ENCODE measurements at regions not wholly inside any gene's neighbourhood (a gene's known extent, or its start where the extent isn't known, plus 50 kb on each side); places are given as distances from the start of the nearest gene placed in this dataset.

GRCh38 chr5:82603033-82603987 lies 325.2 kb upstream of the RPS23 start:
- no peaks in the 10 kb centered on the region for H3K4me1 ChIP-seq (ENCODE audit: control insufficient read depth, insufficient read depth, low read length)
- no peaks in the 10 kb centered on the region for H3K9me3 ChIP-seq (ENCODE audit: control insufficient read depth, insufficient read depth, low read length)
- H3K27ac ChIP-seq (ENCODE audit: low read depth, low read length) = no peak overlapping the region
- DNase-seq (ENCODE audit: low read depth in 4 of 6, low spot score in 6 of 6) = no peak
- H3K4me3 ChIP-seq (ENCODE audit: low read depth, low read length) = no peak overlapping the region
- H3K27me3 ChIP-seq (ENCODE audit: control insufficient read depth, insufficient read depth, low read length) = no peaks in the 10 kb centered on the region
- WGBS (ENCODE audit: insufficient coverage) = 100% methylated on average over 1 of the region's 8 CpGs
- H3K36me3 ChIP-seq (ENCODE audit: control insufficient read depth, insufficient read depth, low read length) = no peaks in the 10 kb centered on the region

- Histone ChIP-seq H3K27me3 (ENCODE audit: control insufficient read depth, insufficient read depth, low read length) (no peaks in the 10 kb centered on the region), H3K4me3 (ENCODE audit: low read depth, low read length) (no peak overlapping the region), H3K9me3 (ENCODE audit: control insufficient read depth, insufficient read depth, low read length) (no peaks in the 10 kb centered on the region), H3K27ac (ENCODE audit: low read depth, low read length) (no peak overlapping the region), H3K4me1 (ENCODE audit: control insufficient read depth, insufficient read depth, low read length) (no peaks in the 10 kb centered on the region), H3K36me3 (ENCODE audit: control insufficient read depth, insufficient read depth, low read length) (no peaks in the 10 kb centered on the region)
- DNase-seq (ENCODE audit: low read depth in 4 of 6, low spot score in 6 of 6) = no peak
- no CpG with 5 or more reads among the region's 1 CpG for WGBS (ENCODE audit: insufficient coverage)
Observed at GRCh38 chr5:82601861-82602260, 323.7 kb upstream of the RPS23 start.

- H3K36me3 ChIP-seq (ENCODE audit: control insufficient read depth, insufficient read depth, low read length) = no peaks in the 10 kb centered on the region
- H3K27ac ChIP-seq (ENCODE audit: low read depth, low read length) = no peak overlapping the region
- H3K4me1 ChIP-seq (ENCODE audit: control insufficient read depth, insufficient read depth, low read length) = no peaks in the 10 kb centered on the region
- WGBS (ENCODE audit: insufficient coverage) = 85% methylated on average over 3 of the region's 3 CpGs
- no peaks in the 10 kb centered on the region for H3K27me3 ChIP-seq (ENCODE audit: control insufficient read depth, insufficient read depth, low read length)
- DNase-seq (ENCODE audit: low read depth in 4 of 6, low spot score in 6 of 6) = no peak
- no peak overlapping the region for H3K4me3 ChIP-seq (ENCODE audit: low read depth, low read length)
- H3K9me3 ChIP-seq (ENCODE audit: control insufficient read depth, insufficient read depth, low read length) = no peaks in the 10 kb centered on the region
Observed at GRCh38 chr5:82601077-82601476, 322.9 kb upstream of the RPS23 start.

- no peak for DNase-seq (ENCODE audit: low read depth in 4 of 6, low spot score in 6 of 6)
- Histone ChIP-seq H3K4me1 (ENCODE audit: control insufficient read depth, insufficient read depth, low read length) (no peaks in the 10 kb centered on the region), H3K9me3 (ENCODE audit: control insufficient read depth, insufficient read depth, low read length) (no peaks in the 10 kb centered on the region), H3K36me3 (ENCODE audit: control insufficient read depth, insufficient read depth, low read length) (no peaks in the 10 kb centered on the region), H3K4me3 (ENCODE audit: low read depth, low read length) (no peak overlapping the region), H3K27me3 (ENCODE audit: control insufficient read depth, insufficient read depth, low read length) (no peaks in the 10 kb centered on the region), H3K27ac (ENCODE audit: low read depth, low read length) (no peak overlapping the region)
- WGBS (ENCODE audit: insufficient coverage) = no CpG with 5 or more reads among the region's 1 CpG
Observed at GRCh38 chr5:82599692-82600091, 321.5 kb upstream of the RPS23 start.

- no peak for DNase-seq (ENCODE audit: low read depth in 4 of 6, low spot score in 6 of 6)
- Histone ChIP-seq H3K27ac (ENCODE audit: low read depth, low read length) (no peak overlapping the region), H3K27me3 (ENCODE audit: control insufficient read depth, insufficient read depth, low read length) (no peaks in the 10 kb centered on the region), H3K4me1 (ENCODE audit: control insufficient read depth, insufficient read depth, low read length) (no peaks in the 10 kb centered on the region), H3K36me3 (ENCODE audit: control insufficient read depth, insufficient read depth, low read length) (no peaks in the 10 kb centered on the region), H3K9me3 (ENCODE audit: control insufficient read depth, insufficient read depth, low read length) (no peaks in the 10 kb centered on the region), H3K4me3 (ENCODE audit: low read depth, low read length) (no peak overlapping the region)
- WGBS (ENCODE audit: insufficient coverage) = no CpG with 5 or more reads among the region's 1 CpG
Observed at GRCh38 chr5:82599030-82599429, 320.9 kb upstream of the RPS23 start.

GRCh38 chr5:82597437-82597836 lies 319.3 kb upstream of the RPS23 start:
- no peak for DNase-seq (ENCODE audit: low read depth in 4 of 6, low spot score in 6 of 6)
- Histone ChIP-seq H3K4me1 (ENCODE audit: control insufficient read depth, insufficient read depth, low read length) (no peaks in the 10 kb centered on the region), H3K36me3 (ENCODE audit: control insufficient read depth, insufficient read depth, low read length) (no peaks in the 10 kb centered on the region), H3K9me3 (ENCODE audit: control insufficient read depth, insufficient read depth, low read length) (no peaks in the 10 kb centered on the region), H3K27me3 (ENCODE audit: control insufficient read depth, insufficient read depth, low read length) (no peaks in the 10 kb centered on the region), H3K4me3 (ENCODE audit: low read depth, low read length) (no peak overlapping the region), H3K27ac (ENCODE audit: low read depth, low read length) (no peak overlapping the region)

- no CpG with 5 or more reads among the region's 5 CpGs for WGBS (ENCODE audit: insufficient coverage)
- no peak overlapping the region for H3K27ac ChIP-seq (ENCODE audit: low read depth, low read length)
- no peaks in the 10 kb centered on the region for H3K4me1 ChIP-seq (ENCODE audit: control insufficient read depth, insufficient read depth, low read length)
- H3K9me3 ChIP-seq (ENCODE audit: control insufficient read depth, insufficient read depth, low read length) = no peaks in the 10 kb centered on the region
- no peaks in the 10 kb centered on the region for H3K27me3 ChIP-seq (ENCODE audit: control insufficient read depth, insufficient read depth, low read length)
- peak in 1 of 6 donors; percentile 81 for DNase-seq (ENCODE audit: low read depth in 4 of 6, low spot score in 6 of 6)
- H3K4me3 ChIP-seq (ENCODE audit: low read depth, low read length) = no peak overlapping the region
- no peaks in the 10 kb centered on the region for H3K36me3 ChIP-seq (ENCODE audit: control insufficient read depth, insufficient read depth, low read length)
Observed at GRCh38 chr5:82596451-82596850, 318.3 kb upstream of the RPS23 start.

- Histone ChIP-seq H3K36me3 (ENCODE audit: control insufficient read depth, insufficient read depth, low read length) (no peaks in the 10 kb centered on the region), H3K9me3 (ENCODE audit: control insufficient read depth, insufficient read depth, low read length) (peaks cover 1% of the 10 kb centered on the region), H3K27ac (ENCODE audit: low read depth, low read length) (no peak overlapping the region), H3K4me3 (ENCODE audit: low read depth, low read length) (no peak overlapping the region), H3K27me3 (ENCODE audit: control insufficient read depth, insufficient read depth, low read length) (no peaks in the 10 kb centered on the region), H3K4me1 (ENCODE audit: control insufficient read depth, insufficient read depth, low read length) (no peaks in the 10 kb centered on the region)
- DNase-seq (ENCODE audit: low read depth in 4 of 6, low spot score in 6 of 6) = peak in 2 of 6 donors; percentile 10 to 83
- WGBS (ENCODE audit: insufficient coverage) = 60% methylated on average over 1 of the region's 4 CpGs
Observed at GRCh38 chr5:82595113-82595512, 317.0 kb upstream of the RPS23 start.

GRCh38 chr5:82594097-82594496 lies 315.9 kb upstream of the RPS23 start:
- DNase-seq (ENCODE audit: low read depth in 4 of 6, low spot score in 6 of 6) = peak in 1 of 6 donors; percentile 9
- WGBS (ENCODE audit: insufficient coverage) = 80% methylated on average over 1 of the region's 1 CpG
- no peaks in the 10 kb centered on the region for H3K27me3 ChIP-seq (ENCODE audit: control insufficient read depth, insufficient read depth, low read length)
- H3K4me1 ChIP-seq (ENCODE audit: control insufficient read depth, insufficient read depth, low read length) = no peaks in the 10 kb centered on the region
- H3K27ac ChIP-seq (ENCODE audit: low read depth, low read length) = no peak overlapping the region
- no peak overlapping the region for H3K4me3 ChIP-seq (ENCODE audit: low read depth, low read length)
- peaks cover 1% of the 10 kb centered on the region for H3K9me3 ChIP-seq (ENCODE audit: control insufficient read depth, insufficient read depth, low read length)
- H3K36me3 ChIP-seq (ENCODE audit: control insufficient read depth, insufficient read depth, low read length) = no peaks in the 10 kb centered on the region

- H3K4me1 ChIP-seq (ENCODE audit: control insufficient read depth, insufficient read depth, low read length) = no peaks in the 10 kb centered on the region
- H3K9me3 ChIP-seq (ENCODE audit: control insufficient read depth, insufficient read depth, low read length) = peaks cover 1% of the 10 kb centered on the region
- no CpG with 5 or more reads among the region's 1 CpG for WGBS (ENCODE audit: insufficient coverage)
- no peaks in the 10 kb centered on the region for H3K27me3 ChIP-seq (ENCODE audit: control insufficient read depth, insufficient read depth, low read length)
- no peak overlapping the region for H3K4me3 ChIP-seq (ENCODE audit: low read depth, low read length)
- DNase-seq (ENCODE audit: low read depth in 4 of 6, low spot score in 6 of 6) = peak in 1 of 6 donors; percentile 34
- H3K36me3 ChIP-seq (ENCODE audit: control insufficient read depth, insufficient read depth, low read length) = no peaks in the 10 kb centered on the region
- H3K27ac ChIP-seq (ENCODE audit: low read depth, low read length) = no peak overlapping the region
Observed at GRCh38 chr5:82593481-82593880, 315.3 kb upstream of the RPS23 start.
